ENCODE measurements at regions not wholly inside any gene's neighbourhood (a gene's known extent, or its start where the extent isn't known, plus 50 kb on each side); places are given as distances from the start of the nearest gene placed in this dataset.

GRCh38 chr2:66382091-66382490, 52.8 kb upstream of the MEIS1 start:
- DNase-seq: no peak

DNA sequence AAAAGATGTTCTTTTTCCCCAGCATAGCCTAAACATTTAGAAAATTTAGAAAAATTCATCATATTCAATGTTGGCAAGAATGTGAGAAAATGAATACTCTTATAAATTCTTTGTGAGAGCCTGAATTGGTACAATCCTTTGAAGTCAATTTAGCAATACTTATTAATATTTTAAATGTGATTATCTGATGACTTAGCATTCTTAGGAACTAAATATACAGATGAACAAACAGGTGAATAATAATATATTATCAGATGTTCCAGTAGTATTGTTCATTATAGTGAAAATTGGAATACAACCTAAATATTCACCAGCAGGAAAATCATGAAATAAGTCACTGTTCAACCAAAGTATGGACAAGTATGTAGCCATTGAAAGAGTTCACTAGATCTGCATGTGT, 55.5 kb upstream of the MEIS1 start:
- DNase-seq: no peak

GRCh38 chr2:66377832-66378231, 57.1 kb upstream of the MEIS1 start:
- no peak for DNase-seq

DNA sequence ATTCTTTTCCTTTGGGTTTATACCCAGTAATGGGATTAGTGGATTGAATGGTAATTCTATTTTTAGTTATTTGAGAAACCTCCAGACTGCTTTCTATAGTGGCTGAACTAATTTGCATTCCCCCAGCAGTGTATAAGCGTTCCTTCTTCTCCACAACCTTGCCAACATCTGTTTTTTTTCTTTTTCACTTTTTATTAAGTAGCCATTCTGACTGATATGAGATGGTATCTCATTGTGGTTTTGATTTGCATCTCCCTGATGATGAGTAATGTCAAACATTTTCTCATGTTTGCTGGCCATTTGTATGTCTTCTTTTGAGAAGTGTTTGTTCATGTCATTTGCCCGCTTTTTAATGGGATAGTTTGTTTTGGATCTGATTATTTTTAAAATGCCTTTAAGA, 64.1 kb upstream of the MEIS1 start:
- DNase-seq: no peak

DNA sequence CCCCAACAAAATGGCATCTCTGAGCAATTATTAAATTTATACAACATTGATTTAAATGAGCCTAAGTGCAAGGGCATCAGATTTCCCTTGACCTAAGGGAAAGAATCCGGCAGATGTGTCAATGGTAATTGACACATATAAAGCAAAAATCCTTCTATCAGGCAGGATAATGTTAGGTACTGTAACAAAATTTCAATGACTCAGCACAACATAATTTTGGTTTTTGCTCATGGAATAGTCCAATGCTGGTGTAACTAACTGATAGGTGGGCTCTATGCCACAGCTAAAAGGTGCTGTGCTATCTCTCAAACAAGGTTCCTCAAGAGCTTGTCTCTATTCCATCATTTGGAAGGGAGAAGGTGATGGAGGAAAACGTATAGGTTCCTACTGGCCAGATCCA, 68.3 kb upstream of the MEIS1 start:
- no peak for DNase-seq

DNA sequence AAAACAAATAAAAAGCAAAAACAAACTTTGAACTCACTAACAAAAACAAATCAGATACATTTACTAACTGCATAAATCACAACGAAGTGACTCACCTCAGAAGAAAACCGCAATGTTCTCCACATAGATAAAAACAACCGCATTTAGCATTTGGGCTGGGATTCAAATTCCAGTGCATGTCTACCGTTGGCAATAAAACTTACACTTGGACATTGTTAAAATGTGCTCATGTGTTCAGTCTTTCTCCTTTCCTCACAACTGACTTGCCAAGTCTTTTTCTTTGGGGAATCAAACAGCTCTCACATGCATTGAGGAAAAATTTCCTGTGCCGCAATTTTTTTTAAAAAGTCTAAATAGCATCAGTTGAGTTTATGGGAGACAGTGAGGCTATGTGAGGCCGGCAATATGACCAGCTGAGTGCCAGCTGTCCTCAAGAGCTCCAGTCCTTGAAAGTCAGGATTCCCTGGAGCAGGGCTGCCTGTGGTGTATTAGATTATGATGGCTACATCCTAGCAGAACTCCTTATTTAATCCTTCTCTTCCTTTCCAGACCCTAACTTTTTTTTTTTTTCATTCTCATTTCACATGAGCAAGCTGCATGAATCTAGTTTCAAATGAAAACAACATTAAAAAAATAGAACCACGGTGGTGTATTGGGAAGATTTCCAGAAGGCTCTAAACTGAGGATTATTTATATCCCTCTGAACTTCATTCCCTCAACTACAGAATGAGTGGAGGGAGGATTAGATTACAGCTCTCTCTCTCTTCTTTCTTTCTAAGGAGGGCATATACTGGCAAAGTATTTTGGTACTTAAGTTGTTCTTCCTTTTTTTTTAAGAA, 70.2 kb upstream of the MEIS1 start:
- DNase-seq: no peak

GRCh38 chr2:66362701-66363100, 72.2 kb upstream of the MEIS1 start:
- no peak for DNase-seq

DNA sequence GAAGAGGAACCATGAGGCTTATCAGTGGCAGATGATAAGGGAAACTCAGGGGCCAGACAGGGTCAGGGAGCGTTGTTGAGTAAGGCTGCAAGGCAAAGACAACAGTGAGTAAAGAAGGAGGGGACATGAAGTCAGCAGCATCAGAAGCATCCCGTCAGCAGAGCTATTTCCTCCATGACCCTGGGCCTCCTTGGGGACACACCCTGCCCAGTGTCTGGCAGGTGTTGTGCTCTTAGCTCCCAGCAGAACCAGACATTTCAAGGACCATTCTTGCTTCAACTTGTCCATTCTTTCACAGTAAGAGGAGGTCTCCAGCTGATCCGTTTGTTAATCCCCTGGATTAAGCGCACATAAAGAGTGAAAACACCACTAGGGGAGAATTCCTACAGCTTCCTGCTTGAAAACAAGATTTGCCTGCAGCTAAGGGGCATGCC, 88.7 kb upstream of the MEIS1 start:
- DNase-seq: no peak

GRCh38 chr2:66344087-66344663, 90.8 kb upstream of the MEIS1 start:
- no peak for DNase-seq

- DNase-seq: no peak
Measured at GRCh38 chr2:66343259-66343658, 91.7 kb upstream of the MEIS1 start.

GRCh38 chr2:66340521-66340920, 94.4 kb upstream of the MEIS1 start:
- no peak for DNase-seq

- DNase-seq: no peak
Measured at GRCh38 chr2:66334237-66335029, 100.5 kb upstream of the MEIS1 start.

DNA sequence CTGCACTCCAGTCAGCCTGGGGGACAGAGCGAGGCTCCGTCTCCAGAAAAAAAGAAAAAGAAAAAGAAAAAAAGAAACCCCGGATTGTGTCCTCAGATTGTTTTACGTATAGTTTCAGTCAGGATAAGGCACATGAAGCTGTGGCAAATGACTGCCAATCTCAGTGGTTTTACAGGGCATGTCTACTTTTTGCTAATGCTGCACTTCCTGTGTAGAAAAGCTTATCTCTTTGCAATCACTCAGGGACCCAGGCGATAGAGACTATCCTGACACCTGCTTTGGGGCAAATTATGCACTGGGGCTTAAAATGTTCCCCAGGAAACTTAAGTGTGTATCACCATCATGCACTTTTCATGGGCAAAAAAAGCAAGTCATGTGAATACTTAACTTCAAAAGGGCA, 103.7 kb upstream of the MEIS1 start:
- no peak for DNase-seq

GRCh38 chr2:66329081-66329605, 105.8 kb upstream of the MEIS1 start:
- DNase-seq: no peak

DNA sequence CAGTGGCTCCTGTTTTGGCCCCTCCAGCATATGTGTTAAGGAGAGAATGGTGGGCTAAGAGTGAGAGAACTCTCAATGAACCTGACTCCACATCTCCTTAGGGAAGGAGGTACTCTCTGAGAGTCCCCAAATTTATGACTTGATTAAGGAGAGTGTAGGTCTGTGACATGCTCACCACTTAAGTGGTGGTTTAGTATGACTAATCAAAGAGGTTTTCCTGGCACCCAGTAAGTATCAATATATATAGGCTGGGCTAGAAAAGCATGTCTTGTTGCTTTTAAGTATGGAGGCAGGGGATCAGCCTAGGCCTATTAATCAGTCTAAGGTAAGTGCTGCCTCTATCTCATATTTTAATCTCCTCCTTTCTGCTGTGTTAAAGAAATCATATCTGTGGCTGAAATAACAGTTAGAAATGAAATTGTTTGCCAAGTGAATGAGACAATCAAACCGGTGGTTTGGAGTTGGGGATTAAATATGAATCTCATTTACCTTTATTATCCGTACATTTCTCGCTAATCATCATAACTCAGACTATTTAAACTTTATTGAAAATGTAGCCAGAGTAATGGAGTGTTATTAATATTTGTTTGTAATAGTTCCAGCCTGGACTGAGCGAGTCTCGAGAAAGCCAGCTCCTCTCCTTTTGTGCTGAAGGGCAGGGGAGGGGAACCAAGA, 107.7 kb upstream of the MEIS1 start:
- DNase-seq: no peak

DNA sequence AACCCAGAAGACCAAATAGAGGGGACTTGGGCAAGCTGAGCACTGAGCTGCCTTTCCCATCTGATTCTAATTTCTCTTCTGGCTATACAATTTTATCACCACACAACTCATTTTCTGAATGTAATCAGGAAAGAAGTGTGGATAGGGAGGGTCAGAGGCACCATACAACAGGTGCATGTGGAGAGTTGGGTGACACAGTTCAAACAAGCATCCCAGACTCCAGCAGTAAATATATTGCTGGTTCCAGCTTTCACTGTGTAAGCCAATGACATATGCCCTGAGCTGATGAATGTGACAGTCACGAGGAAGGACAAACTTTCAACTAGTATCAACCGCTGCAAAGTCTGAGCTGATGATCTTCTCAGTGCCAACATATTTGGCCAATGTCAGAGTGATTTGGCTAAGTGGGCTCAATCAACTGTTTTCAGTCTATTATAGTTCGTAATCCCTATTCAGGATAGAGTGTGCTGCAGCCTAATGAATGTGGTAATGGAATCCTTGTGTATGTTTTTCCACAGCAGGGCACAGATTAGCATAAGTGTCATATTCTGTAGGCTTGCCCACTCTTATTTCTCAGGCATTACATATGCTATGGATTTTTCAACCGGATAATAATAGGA, 109.9 kb upstream of the MEIS1 start:
- DNase-seq: no peak

GRCh38 chr2:66324356-66324755, 110.6 kb upstream of the MEIS1 start:
- no peak for DNase-seq

GRCh38 chr2:66323406-66323805, 111.5 kb upstream of the MEIS1 start:
- no peak for DNase-seq

DNA sequence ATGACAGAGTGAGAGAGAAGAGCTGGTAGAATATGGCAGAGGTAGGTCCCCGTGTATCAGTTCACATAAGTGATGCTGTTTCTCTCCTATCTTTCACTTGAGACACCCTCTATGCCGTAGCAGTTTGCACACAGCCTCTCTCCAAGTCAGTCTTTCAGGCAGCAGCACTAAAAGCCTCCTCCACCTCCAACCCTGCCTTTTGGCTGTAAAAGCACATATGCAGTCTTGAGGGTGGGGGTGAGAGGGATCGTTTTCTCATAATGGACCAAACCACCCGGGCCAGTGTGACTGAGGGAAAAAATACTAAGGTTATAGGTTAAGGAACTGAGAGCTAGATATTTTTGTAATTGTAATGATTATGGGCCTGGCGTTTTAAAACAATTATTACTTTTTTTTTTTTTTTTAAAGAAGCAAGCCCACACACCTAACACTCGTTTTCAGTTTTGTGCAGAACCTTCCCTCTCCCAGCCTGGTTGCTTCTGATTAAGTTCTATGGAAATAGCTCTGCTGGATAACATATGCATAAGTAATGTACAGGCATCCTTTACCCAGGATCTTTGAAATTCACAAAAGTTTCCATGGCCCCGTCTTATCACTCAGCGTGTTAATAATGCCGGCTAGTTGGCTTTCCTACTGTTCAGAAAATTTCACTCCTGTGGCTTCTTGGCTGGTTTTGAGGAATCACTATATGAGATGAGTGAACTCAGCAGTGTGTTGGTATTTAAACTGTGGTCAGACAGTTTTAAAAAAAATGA, 112.2 kb upstream of the MEIS1 start:
- no peak for DNase-seq

DNA sequence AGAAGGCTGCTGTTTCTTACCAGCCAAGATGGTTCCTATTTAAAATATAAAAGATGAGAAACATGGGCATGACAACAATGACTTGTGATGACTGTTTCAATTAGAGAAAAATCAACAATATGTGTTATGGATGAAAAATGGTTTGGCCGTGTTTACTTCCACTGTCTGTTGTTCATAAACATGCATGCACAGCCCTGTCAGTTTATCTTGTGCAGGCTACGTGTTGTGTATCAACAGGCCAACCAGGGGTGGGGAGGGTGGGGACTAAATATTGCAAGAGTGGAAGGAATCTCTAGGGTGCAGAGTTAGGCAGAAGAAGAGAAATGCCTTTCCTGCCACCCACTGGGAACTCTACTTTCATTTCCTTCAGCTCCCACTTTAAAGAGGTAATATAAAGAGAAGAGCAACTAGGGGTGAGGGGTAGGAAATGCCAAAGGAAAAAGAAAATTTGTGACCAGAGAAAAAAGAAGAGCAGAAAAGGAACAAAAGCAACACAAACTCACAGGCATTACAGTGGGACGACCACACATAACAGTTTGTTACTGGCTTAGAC, 116.8 kb upstream of the MEIS1 start:
- DNase-seq: no peak
